ENCODE measurements at regions not wholly inside any gene's neighbourhood (a gene's known extent, or its start where the extent isn't known, plus 50 kb on each side); places are given as distances from the start of the nearest gene placed in this dataset.
A peak's percentile ranks its signal among the peaks of the same experiment; 100 is the strongest.
"Not testable (repeated sequence)": the region's sequence is repeated elsewhere in the genome, so short reads cannot be mapped to it uniquely, and the experiment has no call there.

- no peak for DNase-seq
Measured at GRCh38 chr1:111063595-111063994, 76.3 kb downstream of the DRAM2 start.

GRCh38 chr1:111062624-111063023, 77.3 kb downstream of the DRAM2 start:
- DNase-seq = no peak

GRCh38 chr1:111062081-111062480, 77.8 kb downstream of the DRAM2 start:
- no peak for DNase-seq

GRCh38 chr1:111054656-111055055, 85.2 kb downstream of the DRAM2 start:
- DNase-seq = no peak

- DNase-seq = no peak
Measured at GRCh38 chr1:111052246-111052645, 87.6 kb downstream of the DRAM2 start.

GRCh38 chr1:111048253-111048652, 84.5 kb upstream of the LRIF1 start:
- DNase-seq = not testable (repeated sequence)

- DNase-seq = no peak
Measured at GRCh38 chr1:111045033-111045722, 81.5 kb upstream of the LRIF1 start.

GRCh38 chr1:111032295-111032897, 68.7 kb upstream of the LRIF1 start:
- peak in 1 of 2 experiments; percentile 8 for DNase-seq

GRCh38 chr1:111030590-111030989, 66.9 kb upstream of the LRIF1 start:
- DNase-seq = peak; percentile 22 to 45

GRCh38 chr1:111025109-111025508, 61.4 kb upstream of the LRIF1 start:
- no peak for DNase-seq

GRCh38 chr1:111015222-111015621, 51.5 kb upstream of the LRIF1 start:
- no peak for DNase-seq

All from stimulated activated CD4-positive, alpha-beta T cell treated with anti-CD3 and anti-CD28 coated beads, Interleukin-4, amount 100 ng/mL, for 4 hours (primary cell).